HG02840 (cell line): ENCODE measurements at regions not wholly inside any gene's neighbourhood (a gene's known extent, or its start where the extent isn't known, plus 50 kb on each side); places are given as distances from the start of the nearest gene placed in this dataset.
"Not testable (repeated sequence)": the region's sequence is repeated elsewhere in the genome, so short reads cannot be mapped to it uniquely, and the experiment has no call there.

Experiments
- ATAC-seq: cut with Tn5 transposase; IDR thresholded peaks from one replicate; pipeline ENCODE4 v1.9.1; 2021; ENCODE audit warnings: mild to moderate bottlenecking, moderate library complexity, moderate number of reproducible peaks; ENCODE audit not compliant: unreplicated experiment, low FRiP score

DNA sequence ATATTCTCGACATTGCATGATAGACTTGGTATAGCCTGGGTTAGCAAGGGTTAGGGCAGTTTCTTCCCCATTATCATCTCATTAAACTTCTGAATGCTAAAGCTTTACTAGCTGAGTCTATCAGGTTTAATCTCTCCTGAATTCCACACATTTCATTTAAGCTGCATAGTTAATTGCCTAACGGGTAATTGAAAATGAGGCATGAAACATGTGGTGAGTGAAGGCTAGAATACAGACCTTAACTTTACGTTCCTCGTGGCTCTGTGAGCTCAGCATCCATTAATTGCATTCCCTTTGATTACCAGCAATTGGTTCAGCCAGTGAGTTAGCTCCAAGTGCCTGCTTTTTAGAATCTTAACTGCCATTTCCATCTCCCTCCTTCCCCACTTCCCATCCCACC lies 126.5 kb upstream of the MEX3C start:
- ATAC-seq = no peak

DNA sequence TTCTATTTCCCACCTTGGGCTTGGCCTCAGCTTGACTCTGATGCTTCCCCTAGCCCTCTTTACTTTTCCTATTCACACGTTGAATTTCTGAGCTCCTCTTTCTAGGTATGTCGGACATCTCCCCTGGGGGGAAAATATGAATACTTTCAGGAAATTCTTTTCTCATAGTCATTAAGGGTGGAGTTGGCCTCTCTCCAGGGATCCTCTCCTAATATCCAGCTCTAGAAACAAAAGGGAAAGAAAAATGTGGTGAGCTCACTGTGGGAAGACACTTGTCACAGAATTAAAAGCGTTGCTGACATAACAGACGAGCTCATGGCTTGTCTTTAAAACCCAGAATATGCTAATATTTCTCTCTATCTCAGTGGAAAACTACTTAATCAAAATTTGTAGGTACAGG lies 132.7 kb upstream of the MEX3C start:
- no peak for ATAC-seq

DNA sequence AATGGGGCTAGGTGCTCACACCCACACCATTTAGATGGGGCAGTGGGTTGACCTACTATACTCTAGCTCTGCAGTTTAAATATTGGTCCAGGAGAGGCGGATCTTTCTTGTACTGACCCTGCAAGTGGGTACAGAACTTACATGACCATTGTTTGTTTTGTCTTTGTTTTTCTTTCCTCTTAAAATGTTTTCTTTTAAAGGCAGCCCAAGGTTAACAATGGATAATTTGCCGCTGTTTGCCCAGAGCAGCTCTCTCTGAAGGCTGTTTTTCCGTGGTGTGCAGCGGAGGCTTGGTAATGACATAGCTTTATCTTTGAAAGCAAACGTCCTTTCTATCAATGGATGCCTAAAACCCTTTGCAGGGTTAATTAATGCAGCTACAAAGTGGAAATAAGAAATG lies 133.3 kb upstream of the MEX3C start:
- ATAC-seq = no peak

DNA sequence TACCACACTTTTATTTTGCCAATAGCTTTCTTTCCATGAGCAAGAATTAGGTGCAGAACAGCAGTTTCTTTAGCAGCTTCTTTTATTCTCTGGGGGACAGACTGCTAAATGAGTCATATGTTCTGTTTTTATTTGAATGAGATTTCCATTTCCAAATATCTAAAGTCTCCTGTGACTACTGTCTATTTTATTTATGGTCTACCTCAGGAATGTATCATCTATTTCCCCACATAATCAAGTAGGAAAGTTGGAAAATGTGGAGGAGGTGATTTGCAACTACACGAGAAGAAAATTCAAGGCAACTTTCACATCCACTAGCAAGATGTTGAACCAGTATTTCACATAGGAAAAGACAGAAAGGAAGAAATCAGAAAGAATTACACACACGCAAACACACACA lies 139.9 kb upstream of the MEX3C start:
- ATAC-seq = no peak

DNA sequence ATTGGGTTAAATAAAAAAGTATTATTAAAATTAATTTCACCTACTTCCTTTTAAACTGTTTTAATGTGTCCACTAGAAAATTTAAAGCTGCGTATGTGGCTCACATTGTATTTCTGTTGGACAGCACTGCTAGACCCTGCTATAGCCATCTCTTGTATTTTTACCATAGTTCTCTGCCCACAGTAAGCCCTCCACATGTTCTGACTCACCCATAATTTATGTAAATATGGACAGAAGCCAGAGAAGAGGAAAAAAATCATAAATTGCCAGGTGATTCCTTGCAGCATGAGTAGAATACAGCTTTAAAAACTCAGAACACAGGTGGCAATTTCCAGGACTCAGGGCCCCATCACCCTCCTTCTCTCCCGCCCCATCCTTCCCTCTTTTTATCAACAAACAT lies 142.4 kb upstream of the MEX3C start:
- no peak for ATAC-seq

DNA sequence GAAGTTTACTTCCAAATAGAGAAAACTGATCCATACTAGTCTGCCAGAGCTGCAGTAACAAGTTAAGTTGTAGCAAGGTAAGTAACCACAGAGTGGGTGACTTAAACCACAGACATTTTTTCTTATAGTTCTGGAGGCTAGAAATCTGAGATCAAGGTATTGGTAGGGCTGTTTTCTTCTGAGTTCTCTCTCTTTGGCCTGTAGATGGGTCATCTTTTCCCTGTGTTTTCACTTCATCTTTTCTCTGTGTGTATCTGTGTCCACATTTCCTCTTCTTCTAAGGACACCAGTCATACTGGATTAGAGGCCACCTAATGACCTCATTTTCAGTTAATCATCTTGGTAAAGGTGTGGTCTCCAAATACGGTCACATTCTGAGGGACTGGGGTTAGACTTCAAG lies 142.9 kb upstream of the MEX3C start:
- no peak for ATAC-seq

DNA sequence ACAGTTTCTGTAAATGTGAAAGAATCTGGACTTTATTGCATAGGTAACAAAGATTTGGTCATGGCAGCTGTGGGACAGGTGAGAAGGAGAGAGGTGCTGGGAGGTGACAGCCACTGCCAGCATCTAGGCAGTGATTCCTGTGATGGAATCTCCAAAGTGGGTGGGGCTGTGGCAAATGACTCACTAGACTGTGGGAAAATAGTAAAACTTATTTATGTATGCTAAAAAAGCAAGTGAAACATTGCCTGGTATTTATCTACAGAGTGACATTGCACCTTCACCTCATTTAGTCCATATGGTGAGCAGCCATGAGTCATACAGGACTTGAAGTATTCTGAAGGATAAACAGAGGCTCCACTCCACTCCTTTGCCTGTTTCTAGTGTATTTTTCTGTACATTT lies 145.3 kb upstream of the MEX3C start:
- no peak for ATAC-seq

DNA sequence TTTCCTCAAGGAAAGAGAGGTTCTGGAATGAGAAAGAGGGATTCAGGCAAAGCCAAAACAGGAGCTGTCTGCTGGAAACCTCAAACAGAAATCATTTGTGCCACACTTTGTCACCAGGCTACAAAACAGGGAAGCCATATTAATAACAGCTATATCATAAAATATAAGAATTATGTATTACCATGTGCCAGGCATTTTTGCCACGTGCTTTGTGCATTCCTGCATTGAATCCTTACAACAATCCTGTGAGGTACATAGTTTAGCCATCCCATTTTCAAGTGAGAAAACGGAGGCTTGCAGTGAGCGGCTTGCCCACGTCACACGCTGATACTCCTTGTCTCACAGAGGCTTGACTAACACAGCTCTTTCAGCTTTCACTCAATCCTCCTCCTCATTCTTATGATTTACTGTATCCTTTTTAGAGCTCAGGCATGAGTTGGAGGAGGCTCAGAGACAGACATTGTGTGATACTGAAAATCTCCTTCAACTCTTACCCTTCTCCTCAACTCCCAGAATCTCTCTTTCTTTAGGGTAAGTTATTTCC lies 148.4 kb upstream of the MEX3C start:
- no peak for ATAC-seq

DNA sequence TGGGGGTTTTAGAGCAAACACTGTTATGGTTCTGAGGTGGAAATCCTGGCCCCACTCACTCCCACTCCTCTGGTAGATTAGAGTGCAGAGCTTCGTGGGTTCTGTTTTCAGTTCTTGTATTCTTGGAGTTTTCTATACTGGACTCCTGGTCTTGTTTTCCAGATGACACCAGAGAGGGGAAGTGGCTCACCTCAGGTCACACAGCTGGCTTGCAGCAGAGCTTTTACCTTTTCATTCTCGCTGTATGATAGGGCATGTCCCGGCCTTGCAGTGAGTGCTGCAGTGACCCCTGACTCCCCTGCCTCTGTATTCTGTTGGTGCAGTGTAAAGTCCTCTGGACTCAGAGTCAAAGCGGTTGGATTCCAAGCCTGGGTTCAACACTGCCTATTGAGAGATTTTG lies 148.9 kb upstream of the MEX3C start:
- no peak for ATAC-seq

DNA sequence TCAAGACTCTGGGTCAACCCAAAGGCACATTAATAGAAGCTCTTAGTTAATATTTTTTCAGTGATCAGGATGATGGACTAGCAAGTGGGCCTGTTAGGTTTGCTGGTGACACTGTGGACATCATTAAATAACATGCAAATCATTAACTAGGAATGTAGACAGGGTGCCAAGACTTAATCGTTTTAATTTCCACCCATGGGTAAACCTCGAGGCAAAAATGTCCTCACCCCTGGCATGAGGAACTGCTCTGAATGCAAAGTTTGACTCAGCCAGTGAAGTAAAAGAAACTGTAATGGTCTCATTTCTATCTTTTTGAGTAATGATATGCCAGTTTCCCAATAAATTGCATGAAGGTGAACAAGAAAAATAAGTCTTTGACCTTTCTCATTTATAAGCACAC lies 152.6 kb upstream of the MEX3C start:
- ATAC-seq = no peak

DNA sequence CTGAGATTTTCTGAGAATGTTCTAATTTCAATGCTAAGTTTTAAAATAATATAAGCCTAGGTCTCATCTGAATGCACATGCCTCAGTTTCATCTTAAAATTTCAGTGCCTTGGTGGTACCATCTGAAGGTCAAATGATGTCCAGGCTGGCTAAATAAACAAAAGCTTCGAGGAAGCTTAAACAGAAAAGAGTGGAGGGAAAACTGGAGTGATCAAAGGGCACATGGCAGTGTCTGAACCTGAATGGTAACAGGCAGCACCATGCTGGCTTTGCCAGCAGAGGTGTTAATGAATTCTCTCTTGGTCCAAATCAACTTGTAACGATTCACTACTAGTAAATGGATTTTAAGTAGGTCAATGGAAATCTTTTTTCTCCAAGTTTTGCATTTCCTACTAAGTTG lies 158.4 kb upstream of the MEX3C start:
- no peak for ATAC-seq

DNA sequence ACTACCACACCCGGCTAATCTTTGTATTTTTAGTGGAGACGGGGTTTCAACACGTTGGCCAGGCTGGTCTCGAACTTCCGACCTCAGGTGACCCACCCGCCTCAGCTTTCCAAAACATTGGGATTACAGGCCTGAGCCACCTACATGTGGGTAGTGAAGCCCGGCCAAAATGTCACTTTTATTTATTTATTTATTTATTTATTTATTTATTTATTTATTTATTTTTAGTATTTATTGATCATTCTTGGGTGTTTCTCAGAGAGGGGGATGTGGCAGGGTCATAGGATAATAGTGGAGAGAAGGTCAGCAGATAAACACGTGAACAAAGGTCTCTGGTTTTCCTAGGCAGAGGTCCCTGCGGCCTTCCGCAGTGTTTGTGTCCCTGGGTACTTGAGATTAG lies 162.8 kb upstream of the MEX3C start:
- ATAC-seq = not testable (repeated sequence)

DNA sequence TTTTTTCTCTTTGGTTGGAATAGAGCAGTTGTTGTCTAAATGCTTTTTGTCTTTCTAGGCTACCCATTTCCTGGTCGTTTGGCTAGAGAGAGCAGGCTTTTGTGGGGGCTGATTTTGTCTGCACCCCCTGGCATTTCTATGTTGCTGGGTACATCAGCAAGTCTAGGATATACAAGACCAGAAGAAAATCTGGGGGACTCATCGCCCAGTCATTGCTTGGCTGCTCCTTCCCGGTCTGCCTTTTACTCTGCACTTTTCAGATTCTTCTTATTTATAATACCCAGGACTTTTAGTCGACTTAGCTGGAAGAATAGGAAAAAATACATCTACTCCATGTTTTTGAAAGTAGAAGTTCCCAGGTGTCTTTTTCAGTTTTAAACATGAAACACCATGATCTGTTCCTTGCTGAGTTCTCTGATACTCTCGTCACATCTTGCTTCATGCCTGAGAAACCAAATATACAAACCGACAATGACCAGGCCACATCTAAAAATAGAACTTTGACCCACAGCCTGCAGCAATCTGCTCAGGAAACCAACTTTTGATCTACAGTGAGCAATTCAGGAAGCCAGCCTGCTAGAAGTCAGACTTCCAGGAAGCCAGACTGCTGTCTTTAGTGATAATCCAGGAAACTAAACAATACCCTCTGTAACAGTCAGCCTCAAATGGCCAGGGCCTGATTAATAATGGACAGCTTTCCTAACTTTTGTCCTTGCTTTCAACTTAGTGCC lies 163.8 kb upstream of the MEX3C start:
- ATAC-seq = no peak

DNA sequence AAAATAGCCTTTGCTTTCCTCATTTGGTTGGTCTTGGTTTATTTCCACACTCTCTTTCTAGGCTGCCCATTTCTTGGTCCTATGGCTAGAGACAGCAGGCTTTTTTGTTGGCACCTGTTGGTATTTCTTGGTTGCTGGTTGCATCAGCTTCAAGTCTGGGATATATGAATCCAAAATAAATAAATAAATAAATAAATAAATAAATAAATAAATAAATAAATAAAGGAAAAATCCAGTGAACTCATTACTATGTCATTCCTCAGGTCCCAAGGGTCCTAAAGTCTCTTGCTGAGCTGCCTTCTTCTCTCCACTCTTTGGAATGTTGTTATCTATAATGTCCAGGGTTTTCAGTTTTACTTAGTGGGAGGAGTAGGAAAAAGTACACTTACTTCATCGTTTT lies 165.9 kb upstream of the MEX3C start:
- ATAC-seq = no peak

DNA sequence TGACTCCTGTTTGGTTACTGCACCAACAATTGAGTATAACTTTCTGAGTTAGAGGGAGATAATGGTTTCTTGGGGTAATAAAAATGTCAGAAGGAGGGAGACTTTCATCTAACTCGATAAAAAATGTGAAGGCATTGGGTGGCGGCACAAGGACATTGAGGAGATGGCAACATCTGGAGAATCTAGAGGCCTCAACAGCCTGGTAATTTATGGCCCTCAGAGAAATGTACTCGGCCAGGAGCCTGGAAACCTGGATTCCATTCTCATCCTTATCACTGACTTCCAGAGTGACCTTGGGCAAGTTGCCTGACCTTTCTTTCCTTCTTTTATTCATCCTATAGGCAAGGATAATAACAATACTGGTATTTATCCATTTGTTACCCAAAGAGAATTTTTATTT lies 173.5 kb upstream of the MEX3C start:
- ATAC-seq = no peak

DNA sequence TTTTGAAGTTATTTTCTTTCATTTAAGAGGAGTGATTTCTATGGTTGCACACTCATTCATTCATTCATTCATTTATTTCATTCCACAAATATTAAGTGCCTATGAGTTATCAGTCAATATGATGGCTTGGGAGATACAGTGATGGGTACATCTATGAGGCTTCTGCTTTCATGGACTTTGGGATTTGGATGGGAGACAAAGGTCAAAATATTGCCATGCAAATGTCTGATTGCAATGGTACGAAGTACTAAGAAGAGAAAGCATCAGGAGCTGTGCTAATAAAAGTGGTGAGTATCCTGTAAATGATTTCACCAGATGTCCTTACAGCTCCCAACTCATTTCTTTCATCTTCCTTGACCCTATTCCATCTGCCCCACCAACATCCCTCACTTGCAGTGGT lies 174.4 kb upstream of the MEX3C start:
- no peak for ATAC-seq

DNA sequence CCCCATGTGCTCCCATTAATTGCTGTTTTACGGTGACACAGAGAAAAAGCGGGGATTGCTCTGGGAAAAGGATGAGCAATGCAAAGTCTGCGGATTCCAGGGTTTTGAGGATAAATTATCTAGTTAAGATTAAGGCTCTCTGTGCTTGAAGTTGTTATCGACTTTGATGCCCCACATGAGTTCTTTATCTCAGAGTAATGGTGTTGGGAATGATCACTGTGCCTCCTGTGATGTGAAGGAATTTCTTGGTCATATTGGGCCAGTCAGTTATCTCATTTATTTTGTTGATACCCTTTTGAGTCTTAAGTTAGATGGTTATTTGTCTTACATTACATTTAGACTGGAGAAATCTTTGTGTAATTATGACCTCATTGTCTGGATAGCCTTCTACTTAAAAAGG lies 184.6 kb upstream of the MEX3C start:
- ATAC-seq = no peak

DNA sequence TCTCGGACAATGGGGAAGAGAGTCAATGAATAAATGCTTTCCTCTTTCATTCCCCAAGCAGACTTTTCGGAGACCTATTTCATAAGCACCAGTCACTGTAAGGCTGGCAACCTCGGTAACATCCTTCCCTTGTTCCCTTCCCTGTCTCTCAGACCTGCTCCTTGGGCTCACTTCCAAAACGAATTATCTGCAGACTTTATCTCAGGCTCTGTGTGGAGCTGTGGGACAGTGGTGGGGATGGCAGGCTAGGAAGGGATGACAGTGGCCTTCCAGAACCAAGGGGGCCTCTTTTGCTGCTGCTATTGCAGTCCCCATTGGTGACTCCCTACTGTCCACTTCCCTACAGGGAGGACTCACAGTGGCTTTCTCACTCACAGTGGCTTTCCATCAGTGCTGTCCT lies 185.6 kb upstream of the MEX3C start:
- ATAC-seq = no peak

DNA sequence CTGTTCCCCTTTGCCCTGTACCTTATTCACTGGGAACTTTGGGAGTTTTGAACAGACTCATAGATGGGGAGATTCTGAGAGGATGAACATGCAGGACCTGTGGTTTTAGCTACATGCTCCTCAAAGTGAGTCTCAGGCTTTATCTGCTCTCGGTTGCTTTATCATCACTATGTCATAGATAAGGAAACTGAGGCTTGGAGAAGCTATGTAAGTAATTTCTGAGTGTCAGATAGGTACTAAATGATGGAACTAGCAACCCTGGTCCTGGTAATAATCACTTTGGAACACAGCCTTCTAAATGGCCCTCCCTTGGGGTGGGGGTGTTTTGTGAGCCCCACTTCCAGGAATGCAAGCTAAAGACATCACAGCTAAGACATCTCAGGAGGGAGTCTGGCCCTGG lies 186.2 kb upstream of the MEX3C start:
- ATAC-seq = no peak

DNA sequence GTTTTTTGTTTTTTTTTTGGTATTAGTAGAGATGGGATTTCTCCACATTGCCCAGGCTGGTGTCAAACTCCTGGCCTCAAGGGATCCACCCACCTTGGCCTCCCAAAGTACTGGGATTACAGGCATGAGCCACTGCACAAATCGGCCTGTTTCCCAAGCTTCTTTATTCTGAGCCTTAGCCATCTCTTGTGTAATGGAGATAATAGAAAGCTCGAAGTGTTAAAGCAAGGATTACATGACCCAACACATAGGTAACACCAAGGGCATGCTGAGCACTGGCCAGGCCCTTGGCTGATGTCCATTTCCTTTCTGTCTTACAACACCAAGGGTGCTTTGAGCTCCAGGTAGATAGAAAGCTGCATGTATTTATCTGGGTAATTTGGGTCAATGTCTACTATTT lies 187.8 kb upstream of the MEX3C start:
- no peak for ATAC-seq

DNA sequence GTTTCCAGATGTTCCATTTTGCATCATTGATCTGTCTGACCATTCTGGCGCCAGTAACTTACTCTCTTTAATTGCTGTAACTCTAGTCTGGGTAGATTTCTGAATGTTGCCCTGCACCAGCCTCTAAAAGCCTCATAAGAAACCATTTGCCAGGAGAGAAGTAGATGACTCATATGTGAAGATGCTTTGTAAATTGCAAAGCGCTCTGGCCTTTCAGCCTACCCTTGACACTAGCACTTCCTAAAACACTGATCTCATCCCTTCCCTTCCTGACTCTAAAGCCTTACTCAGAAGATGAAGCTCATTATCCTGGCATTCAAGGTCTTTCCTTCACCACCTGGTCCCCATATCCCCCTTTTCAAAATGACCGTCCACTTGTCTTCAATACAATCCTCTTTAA lies 193.2 kb upstream of the MEX3C start:
- no peak for ATAC-seq

DNA sequence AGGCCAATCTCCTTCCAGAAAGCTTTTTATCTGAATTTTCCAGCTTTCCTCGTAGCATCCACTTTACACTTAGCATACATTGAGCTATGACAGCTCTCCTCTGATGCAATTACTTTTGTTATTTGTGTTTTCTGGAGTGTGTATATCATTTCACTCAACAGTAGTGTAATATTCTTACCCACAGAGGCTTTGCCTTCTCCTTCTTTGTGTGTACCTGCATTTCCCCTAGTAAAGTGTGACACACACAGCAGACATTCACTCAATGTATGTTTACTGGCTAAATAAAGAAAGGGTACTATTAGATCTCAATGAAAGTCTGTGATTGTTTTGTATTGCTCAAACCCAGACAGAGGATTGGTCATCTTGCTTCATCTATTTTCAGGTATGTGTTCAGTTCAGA lies 193.7 kb upstream of the MEX3C start:
- ATAC-seq = no peak

DNA sequence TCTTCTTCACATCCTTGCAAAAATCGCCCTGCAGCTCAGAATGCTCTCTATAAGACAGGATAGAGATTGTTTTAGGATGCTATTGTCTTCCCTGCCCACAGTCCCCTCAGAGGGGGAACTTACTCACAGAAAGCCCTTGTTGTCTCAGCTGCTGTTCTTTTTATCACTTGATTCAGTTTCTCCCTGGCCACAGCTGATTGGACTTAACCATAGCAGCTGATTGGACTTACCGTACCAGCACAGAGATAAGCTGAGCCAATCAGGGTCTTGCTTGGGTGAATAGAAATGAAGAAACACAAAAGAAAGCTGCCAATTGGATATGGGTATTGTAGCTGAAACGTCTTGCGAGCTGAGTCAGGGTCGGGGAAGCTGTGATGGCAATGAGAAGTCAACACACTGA lies 194.2 kb upstream of the MEX3C start:
- ATAC-seq = no peak
